ENCODE measurements at regions not wholly inside any gene's neighbourhood (a gene's known extent, or its start where the extent isn't known, plus 50 kb on each side); places are given as distances from the start of the nearest gene placed in this dataset.

DNA sequence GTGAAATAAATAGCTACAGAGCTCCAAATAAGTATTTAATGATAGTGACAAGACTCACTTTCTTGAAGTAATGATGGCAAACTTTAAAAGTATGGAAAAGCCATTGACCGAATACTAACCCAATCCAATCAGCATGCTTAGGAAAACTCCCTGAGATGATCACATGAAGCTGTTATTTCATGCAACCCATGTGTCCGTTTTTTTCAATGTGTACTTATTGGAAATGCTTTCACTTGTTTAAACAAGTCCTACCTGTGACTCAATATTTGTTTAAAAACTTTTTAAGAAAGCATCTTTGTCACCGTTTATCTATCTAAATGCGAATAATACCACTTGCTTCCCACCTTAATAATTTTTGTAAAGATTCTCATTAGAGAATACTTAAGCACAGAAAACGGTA lies 185.8 kb downstream of the NRIP1 start:
- no peak for TF ChIP-seq EZH2 (IDR thresholded peaks at IDR 0.05; ENCODE audit: borderline replicate concordance, low read depth, low read length, severe bottlenecking)
- no peak for TF ChIP-seq CTCF (IDR thresholded peaks at IDR 0.05; ENCODE audit: borderline replicate concordance, extremely low read depth, low read length, poor library complexity, severe bottlenecking)
